ENCODE measurements at regions not wholly inside any gene's neighbourhood (a gene's known extent, or its start where the extent isn't known, plus 50 kb on each side); places are given as distances from the start of the nearest gene placed in this dataset.
"Not testable (repeated sequence)": the region's sequence is repeated elsewhere in the genome, so short reads cannot be mapped to it uniquely, and the experiment has no call there.

- Mint-ChIP-seq H3K4me3 (ENCODE audit: unreplicated experiment) (no peak overlapping the region), H3K27ac (ENCODE audit: unreplicated experiment) (no peak overlapping the region), H3K9me3 (ENCODE audit: unreplicated experiment) (peaks cover 1% of the 10 kb centered on the region), H3K36me3 (ENCODE audit: unreplicated experiment) (no peaks in the 10 kb centered on the region), H3K27me3 (ENCODE audit: unreplicated experiment) (peaks cover 2% of the 10 kb centered on the region), H3K4me1 (ENCODE audit: low read depth, unreplicated experiment) (peaks cover 2% of the 10 kb centered on the region)
- no peak for DNase-seq
- no peak for TF ChIP-seq CTCF (IDR thresholded peaks at IDR 0.05; ENCODE audit: partially characterized antibody, unreplicated experiment)
Measured at GRCh38 chr21:35597750-35598339, 462.5 kb downstream of the SETD4 start.

- no peaks in the 10 kb centered on the region for H3K4me1 Mint-ChIP-seq (ENCODE audit: low read depth, unreplicated experiment)
- H3K27me3 Mint-ChIP-seq (ENCODE audit: unreplicated experiment): peaks cover 2% of the 10 kb centered on the region
- H3K4me3 Mint-ChIP-seq (ENCODE audit: unreplicated experiment): no peak overlapping the region
- H3K36me3 Mint-ChIP-seq (ENCODE audit: unreplicated experiment): no peaks in the 10 kb centered on the region
- H3K9me3 Mint-ChIP-seq (ENCODE audit: unreplicated experiment): no peaks in the 10 kb centered on the region
- TF ChIP-seq CTCF (IDR thresholded peaks at IDR 0.05; ENCODE audit: partially characterized antibody, unreplicated experiment): no peak
- H3K27ac Mint-ChIP-seq (ENCODE audit: unreplicated experiment): no peak overlapping the region
- no peak for DNase-seq
Measured at GRCh38 chr21:35594905-35595304, 465.4 kb downstream of the SETD4 start.

- Mint-ChIP-seq H3K36me3 (ENCODE audit: unreplicated experiment) (no peaks in the 10 kb centered on the region), H3K4me1 (ENCODE audit: low read depth, unreplicated experiment) (no peaks in the 10 kb centered on the region), H3K27ac (ENCODE audit: unreplicated experiment) (no peak overlapping the region), H3K27me3 (ENCODE audit: unreplicated experiment) (no peaks in the 10 kb centered on the region), H3K9me3 (ENCODE audit: unreplicated experiment) (no peaks in the 10 kb centered on the region), H3K4me3 (ENCODE audit: unreplicated experiment) (no peak overlapping the region)
- no peak for DNase-seq
- no peak for TF ChIP-seq CTCF (IDR thresholded peaks at IDR 0.05; ENCODE audit: partially characterized antibody, unreplicated experiment)
Measured at GRCh38 chr21:35593000-35593502, 467.3 kb downstream of the SETD4 start.

- H3K36me3 Mint-ChIP-seq (ENCODE audit: unreplicated experiment); DNase-seq; H3K9me3 Mint-ChIP-seq (ENCODE audit: unreplicated experiment); H3K27ac Mint-ChIP-seq (ENCODE audit: unreplicated experiment); H3K4me3 Mint-ChIP-seq (ENCODE audit: unreplicated experiment); H3K4me1 Mint-ChIP-seq (ENCODE audit: low read depth, unreplicated experiment); H3K27me3 Mint-ChIP-seq (ENCODE audit: unreplicated experiment): not testable (repeated sequence)
Measured at GRCh38 chr21:35590284-35590683, 470.0 kb downstream of the SETD4 start.

GRCh38 chr21:35587841-35588380 lies 472.4 kb downstream of the SETD4 start:
- H3K36me3 Mint-ChIP-seq (ENCODE audit: unreplicated experiment): no peaks in the 10 kb centered on the region
- DNase-seq: no peak
- H3K27ac Mint-ChIP-seq (ENCODE audit: unreplicated experiment): no peak overlapping the region
- TF ChIP-seq CTCF (IDR thresholded peaks at IDR 0.05; ENCODE audit: partially characterized antibody, unreplicated experiment): no peak
- H3K27me3 Mint-ChIP-seq (ENCODE audit: unreplicated experiment): peaks cover 2% of the 10 kb centered on the region
- H3K9me3 Mint-ChIP-seq (ENCODE audit: unreplicated experiment): no peaks in the 10 kb centered on the region
- no peaks in the 10 kb centered on the region for H3K4me1 Mint-ChIP-seq (ENCODE audit: low read depth, unreplicated experiment)
- no peak overlapping the region for H3K4me3 Mint-ChIP-seq (ENCODE audit: unreplicated experiment)
